Neural progenitor cell (in vitro differentiated cells): ENCODE measurements at regions not wholly inside any gene's neighbourhood (a gene's known extent, or its start where the extent isn't known, plus 50 kb on each side); places are given as distances from the start of the nearest gene placed in this dataset.

ENCODE experiments used
- DNase-seq: peaks from one replicate; pipeline ENCODE4 v3.0.0-alpha.2; 2016; ENCODE audit warnings: low spot score
- H2AFZ ChIP-seq: fragments of 200-600 bp; sonication (generic); replicated peaks from 2 replicates; pipeline ENCODE4 v1.6.1; 2016; ENCODE audit warnings: antibody characterized with exemption
- H3F3A ChIP-seq: fragments of 200-600 bp; sonication (generic); 2 replicates; pipeline ENCODE4 v1.6.1; 2016; ENCODE audit warnings: antibody characterized with exemption, low read depth
- H3K27ac ChIP-seq: fragments of 200-600 bp; sonication (generic); 2 replicates; pipeline ENCODE4 v1.5.1; 2016; ENCODE audit warnings: mild to moderate bottlenecking
- H3K27me3 ChIP-seq: fragments of 200-600 bp; sonication (generic); 2 replicates; pipeline ENCODE4 v1.6.1; 2016; ENCODE audit warnings: mild to moderate bottlenecking, moderate library complexity
- H3K36me3 ChIP-seq: fragments of 200-600 bp; sonication (generic); 2 replicates; pipeline ENCODE4 v1.5.1; 2016
- H3K4me1 ChIP-seq: fragments of 200-600 bp; sonication (generic); 2 replicates; pipeline ENCODE4 v1.6.1; 2016; ENCODE audit warnings: mixed run types
- H3K4me2 ChIP-seq: fragments of 200-600 bp; sonication (generic); 2 replicates; pipeline ENCODE4 v1.6.1; 2016
- H3K4me3 ChIP-seq: fragments of 200-600 bp; sonication (generic); 2 replicates; pipeline ENCODE4 v1.5.1; 2016
- H3K79me2 ChIP-seq: fragments of 200-600 bp; sonication (generic); 2 replicates; pipeline ENCODE4 v1.6.1; 2016; ENCODE audit warnings: low read depth
- H3K9ac ChIP-seq: fragments of 200-600 bp; sonication (generic); 2 replicates; pipeline ENCODE4 v1.6.1; 2016
- H3K9me3 ChIP-seq: fragments of 200-600 bp; sonication (generic); 2 replicates; pipeline ENCODE4 v1.5.1; 2016; ENCODE audit warnings: low read depth
- H4K20me1 ChIP-seq: fragments of 200-600 bp; sonication (generic); 2 replicates; pipeline ENCODE4 v1.6.1; 2016; ENCODE audit warnings: low read depth
- H3K27ac Mint-ChIP-seq: 3 replicates; pipeline ENCODE4 v1.8.0; 2021; ENCODE audit warnings: mixed read lengths
- H3K27me3 Mint-ChIP-seq: 2 replicates; pipeline ENCODE4 v1.8.0; 2022; ENCODE audit warnings: low read depth, mild to moderate bottlenecking, inconsistent platforms, moderate library complexity, mixed read lengths; ENCODE audit not compliant: insufficient read depth
- H3K36me3 Mint-ChIP-seq: 3 replicates; pipeline ENCODE4 v1.8.0; 2021; ENCODE audit warnings: mixed read lengths
- H3K4me1 Mint-ChIP-seq: 3 replicates; pipeline ENCODE4 v1.8.0; 2021; ENCODE audit warnings: mixed read lengths
- H3K4me3 Mint-ChIP-seq: 3 replicates; pipeline ENCODE4 v1.8.0; 2021; ENCODE audit warnings: mild to moderate bottlenecking, moderate library complexity, mixed read lengths
- H3K9me3 Mint-ChIP-seq: 3 replicates; pipeline ENCODE4 v1.8.0; 2020; ENCODE audit warnings: mixed read lengths
- CTCF ChIP-seq: fragments of 200-600 bp; sonication (generic); IDR thresholded peaks from 2 replicates; pipeline ENCODE4 v1.5.1; 2017; ENCODE audit warnings: antibody characterized with exemption, mild to moderate bottlenecking
- EZH2 ChIP-seq: fragments of 200-600 bp; sonication (generic); IDR thresholded peaks from 2 replicates; pipeline ENCODE4 v1.6.1; 2017; ENCODE audit warnings: antibody characterized with exemption, mild to moderate bottlenecking, moderate library complexity
- EZH2phosphoT487 ChIP-seq: fragments of 200-600 bp; sonication (generic); IDR thresholded peaks from 2 replicates; pipeline ENCODE4 v1.6.1; 2017; ENCODE audit warnings: antibody characterized with exemption

DNA sequence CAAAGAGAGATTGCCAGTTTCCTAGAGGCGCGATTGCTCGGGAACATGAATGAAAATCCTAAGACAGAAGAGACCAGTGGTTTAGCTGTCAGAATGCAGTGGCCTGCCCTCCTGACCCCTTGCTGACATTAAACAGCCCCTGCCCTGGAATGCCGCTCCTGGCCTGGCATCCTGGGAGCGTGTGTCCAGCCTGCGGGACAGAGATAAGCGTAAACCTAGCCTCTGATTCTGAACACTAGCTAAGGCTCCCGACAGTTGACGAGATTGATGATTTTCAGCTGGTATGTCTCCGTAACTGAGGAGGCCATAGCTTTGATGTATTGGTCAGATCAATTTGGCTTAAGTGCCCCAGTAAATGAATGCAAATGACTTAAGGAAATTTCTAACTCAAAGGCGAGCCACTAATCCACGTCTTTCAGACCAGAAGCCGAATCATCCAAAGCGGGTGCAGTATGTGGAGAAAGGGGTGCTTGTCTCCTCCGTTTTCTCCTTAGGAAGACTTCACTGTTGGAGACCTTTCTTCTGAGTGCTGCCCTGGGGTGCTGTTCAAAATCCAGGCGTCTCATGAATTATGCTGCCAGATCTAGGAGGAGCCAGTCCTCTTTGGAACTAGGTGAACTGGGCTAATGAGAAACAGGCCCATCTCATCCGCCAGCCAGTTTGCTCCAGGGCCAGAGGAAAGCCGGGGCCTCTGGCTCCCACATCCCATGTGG, 142.5 kb upstream of the L3MBTL4 start:
- peak overlapping the region; percentile 58 for H3K4me3 Mint-ChIP-seq
- peak overlapping the region; percentile 92 for H3K27ac Mint-ChIP-seq
- peaks cover 5% of the 10 kb centered on the region for H3K27me3 Mint-ChIP-seq
- DNase-seq, result peak; percentile 83
- Histone ChIP-seq H3K27ac (peak overlapping the region; percentile 70), H3K4me3 (peak overlapping the region; percentile 0), H2AFZ (peak overlapping the region; percentile 30), H3K9me3 (no peaks in the 10 kb centered on the region), H3K79me2 (no peaks in the 10 kb centered on the region), H3F3A (peaks cover 51% of the 10 kb centered on the region), H3K4me1 (peaks cover 43% of the 10 kb centered on the region), H3K9ac (no peak overlapping the region), H4K20me1 (no peaks in the 10 kb centered on the region), H3K4me2 (peak overlapping the region; percentile 43), H3K27me3 (no peaks in the 10 kb centered on the region), H3K36me3 (no peaks in the 10 kb centered on the region)
- no peaks in the 10 kb centered on the region for H3K9me3 Mint-ChIP-seq
- H3K36me3 Mint-ChIP-seq, result no peaks in the 10 kb centered on the region
- TF ChIP-seq EZH2phosphoT487, result no peak
- TF ChIP-seq CTCF, result no peak
- TF ChIP-seq EZH2, result no peak
- peaks cover 53% of the 10 kb centered on the region for H3K4me1 Mint-ChIP-seq

GRCh38 chr18:6557770-6558248, 143.1 kb upstream of the L3MBTL4 start:
- H3K4me3 Mint-ChIP-seq, result peak overlapping the region; percentile 58
- Histone ChIP-seq H3K4me2 (peak overlapping the region; percentile 43), H2AFZ (peak overlapping the region; percentile 30), H4K20me1 (no peaks in the 10 kb centered on the region), H3K4me1 (peaks cover 47% of the 10 kb centered on the region), H3K79me2 (no peaks in the 10 kb centered on the region), H3K9me3 (no peaks in the 10 kb centered on the region), H3F3A (peaks cover 57% of the 10 kb centered on the region), H3K4me3 (peak overlapping the region; percentile 0), H3K27me3 (no peaks in the 10 kb centered on the region), H3K9ac (no peak overlapping the region), H3K36me3 (no peaks in the 10 kb centered on the region), H3K27ac (peak overlapping the region; percentile 70)
- peaks cover 5% of the 10 kb centered on the region for H3K27me3 Mint-ChIP-seq
- H3K36me3 Mint-ChIP-seq, result no peaks in the 10 kb centered on the region
- peaks cover 55% of the 10 kb centered on the region for H3K4me1 Mint-ChIP-seq
- peak; percentile 51 for DNase-seq
- no peaks in the 10 kb centered on the region for H3K9me3 Mint-ChIP-seq
- TF ChIP-seq EZH2phosphoT487 (no peak), EZH2 (no peak), CTCF (no peak)
- H3K27ac Mint-ChIP-seq, result peak overlapping the region; percentile 92

DNA sequence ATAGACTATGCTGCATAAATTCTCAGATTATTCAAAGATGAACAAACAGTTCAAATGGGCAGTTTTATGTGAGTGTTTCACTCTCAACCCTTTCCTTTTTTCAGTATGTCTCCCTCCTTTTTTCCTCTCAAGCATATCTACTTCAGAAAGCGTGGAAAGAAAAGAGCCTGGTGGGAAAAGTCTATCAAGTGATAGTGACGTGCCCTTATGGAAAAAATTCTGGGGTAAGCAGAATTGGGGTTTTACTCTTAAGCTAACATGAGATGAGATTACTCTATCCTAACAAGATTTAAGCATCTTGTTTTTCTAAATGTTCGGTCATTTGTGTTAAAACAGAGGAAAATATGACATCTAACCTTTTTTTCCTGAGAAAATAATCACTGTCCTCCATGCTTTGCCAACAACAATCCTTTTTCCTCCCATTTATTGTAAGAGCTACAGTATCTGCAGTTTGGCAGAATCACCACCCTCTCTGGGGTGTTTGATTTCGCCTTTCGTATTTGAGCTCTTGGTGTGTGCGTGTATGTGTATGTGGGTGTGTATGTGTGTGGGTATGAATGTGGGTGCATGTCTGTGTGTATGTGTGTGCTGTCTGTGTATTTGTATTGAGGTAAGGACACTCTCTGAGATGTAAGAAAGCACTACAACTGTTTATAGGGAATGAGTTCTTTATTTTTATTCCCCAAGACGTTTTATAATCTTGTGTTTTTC, 143.9 kb upstream of the L3MBTL4 start:
- no peak overlapping the region for H3K27ac ChIP-seq
- no peaks in the 10 kb centered on the region for H3K79me2 ChIP-seq
- H3K4me1 ChIP-seq, result peaks cover 50% of the 10 kb centered on the region
- no peaks in the 10 kb centered on the region for H4K20me1 ChIP-seq
- no peak for TF ChIP-seq EZH2phosphoT487
- TF ChIP-seq EZH2, result no peak
- no peak for TF ChIP-seq CTCF
- no peak overlapping the region for H3K9ac ChIP-seq
- peak overlapping the region; percentile 43 for H3K4me2 ChIP-seq
- no peak overlapping the region for H2AFZ ChIP-seq
- Mint-ChIP-seq H3K36me3 (no peaks in the 10 kb centered on the region), H3K4me3 (peak overlapping the region; percentile 58), H3K9me3 (no peaks in the 10 kb centered on the region), H3K27me3 (peaks cover 5% of the 10 kb centered on the region), H3K27ac (peak overlapping the region; percentile 92), H3K4me1 (peaks cover 56% of the 10 kb centered on the region)
- no peaks in the 10 kb centered on the region for H3K36me3 ChIP-seq
- DNase-seq, result no peak
- no peaks in the 10 kb centered on the region for H3K9me3 ChIP-seq
- peaks cover 64% of the 10 kb centered on the region for H3F3A ChIP-seq
- H3K4me3 ChIP-seq, result no peak overlapping the region
- H3K27me3 ChIP-seq, result no peaks in the 10 kb centered on the region
